ENCODE measurements at regions not wholly inside any gene's neighbourhood (a gene's known extent, or its start where the extent isn't known, plus 50 kb on each side); places are given as distances from the start of the nearest gene placed in this dataset.
A peak's percentile ranks its signal among the peaks of the same experiment; 100 is the strongest.
"Not testable (repeated sequence)": the region's sequence is repeated elsewhere in the genome, so short reads cannot be mapped to it uniquely, and the experiment has no call there.

GRCh38 chr11:81769906-81770305, 963.8 kb downstream of the FAM181B start:
- not testable (repeated sequence) for DNase-seq (ENCODE audit: low read depth)

GRCh38 chr11:81756864-81757595, 976.6 kb downstream of the FAM181B start:
- no peak for DNase-seq (ENCODE audit: low read depth)

GRCh38 chr11:81749245-81749644, 984.4 kb downstream of the FAM181B start:
- DNase-seq (ENCODE audit: low read depth): no peak

GRCh38 chr11:81744336-81745116, 989.1 kb downstream of the FAM181B start:
- no peak for DNase-seq (ENCODE audit: low read depth)

GRCh38 chr11:81725701-81726100, 1008.0 kb downstream of the FAM181B start:
- DNase-seq (ENCODE audit: low read depth): no peak

- DNase-seq (ENCODE audit: low read depth): no peak
These were observed 1016.0 kb downstream of the FAM181B start for GRCh38 chr11:81717695-81718094.

- no peak for DNase-seq (ENCODE audit: low read depth)
These were observed 1025.8 kb downstream of the FAM181B start for GRCh38 chr11:81707881-81708280.

GRCh38 chr11:81705283-81705682, 1028.4 kb downstream of the FAM181B start:
- DNase-seq (ENCODE audit: low read depth): no peak

- DNase-seq (ENCODE audit: low read depth): no peak
These were observed 1033.6 kb downstream of the FAM181B start for GRCh38 chr11:81700076-81700475.

GRCh38 chr11:81687057-81687456, 1046.6 kb downstream of the FAM181B start:
- DNase-seq (ENCODE audit: low read depth): no peak

GRCh38 chr11:81674211-81674610, 1059.5 kb downstream of the FAM181B start:
- no peak for DNase-seq (ENCODE audit: low read depth)

GRCh38 chr11:81673001-81673400, 1060.7 kb downstream of the FAM181B start:
- DNase-seq (ENCODE audit: low read depth): no peak

- DNase-seq (ENCODE audit: low read depth): no peak
These were observed 1063.6 kb downstream of the FAM181B start for GRCh38 chr11:81669935-81670543.

GRCh38 chr11:81658722-81659121, 1074.9 kb downstream of the FAM181B start:
- no peak for DNase-seq (ENCODE audit: low read depth)

- DNase-seq (ENCODE audit: low read depth): no peak
These were observed 1078.3 kb downstream of the FAM181B start for GRCh38 chr11:81655351-81655750.

GRCh38 chr11:81647374-81647773, 1086.3 kb downstream of the FAM181B start:
- no peak for DNase-seq (ENCODE audit: low read depth)

GRCh38 chr11:81644239-81644840, 1089.3 kb downstream of the FAM181B start:
- no peak for DNase-seq (ENCODE audit: low read depth)

GRCh38 chr11:81634483-81634882, 1099.2 kb downstream of the FAM181B start:
- DNase-seq (ENCODE audit: low read depth): no peak

- DNase-seq (ENCODE audit: low read depth): no peak
These were observed 1131.2 kb downstream of the FAM181B start for GRCh38 chr11:81602508-81602907.

GRCh38 chr11:81596704-81597103, 1137.0 kb downstream of the FAM181B start:
- DNase-seq (ENCODE audit: low read depth): peak; percentile 11

- DNase-seq (ENCODE audit: low read depth): no peak
These were observed 1148.2 kb downstream of the FAM181B start for GRCh38 chr11:81585390-81585933.

GRCh38 chr11:81579339-81579738, 1154.3 kb downstream of the FAM181B start:
- no peak for DNase-seq (ENCODE audit: low read depth)
